IMR-90 (cell line): ENCODE measurements at regions not wholly inside any gene's neighbourhood (a gene's known extent, or its start where the extent isn't known, plus 50 kb on each side); places are given as distances from the start of the nearest gene placed in this dataset.

Experiments
- ATAC-seq: fragments of 200-7000 bp; cut with Tn5 transposase; 2 replicates; pipeline ENCODE4 v1.9.1; 2020; ENCODE audit warnings: low read depth, mild to moderate bottlenecking, moderate library complexity
- BruUV-seq: library from RNA; stranded (reverse); fragments of 400-500 nt; replicated peaks from 2 replicates; lab custom pipeline; 2021; lab: Mats Ljungman, UMichigan
- CTCF ChIA-PET: fragments of 300-600 bp; formaldehyde crosslinking; extraction: SDS; loops from one replicate; lab custom pipeline; 2021; ENCODE audit warnings: antibody characterized with exemption; lab: Yijun Ruan, JAX
- POLR2A ChIA-PET: fragments of 300-600 bp; sonication (Branson Sonifier 250); formaldehyde crosslinking; loops from one replicate; lab custom pipeline; 2022; ENCODE audit warnings: antibody characterized with exemption; ENCODE audit not compliant: unreplicated experiment; lab: Charles Lee
- DNase-seq: peaks from one replicate; pipeline ENCODE4 v3.0.0; 2013
- H2AFZ ChIP-seq: replicated peaks from 2 replicates; pipeline ENCODE3; 2013; ENCODE audit warnings: low read length, mild to moderate bottlenecking; ENCODE audit not compliant: poor library complexity
- H2AK5ac ChIP-seq: 2 replicates; pipeline ENCODE4 v1.6.1; 2013; ENCODE audit warnings: low read depth, low read length, inconsistent platforms
- H2AK9ac ChIP-seq: replicated peaks from 2 replicates; pipeline ENCODE3; 2013; ENCODE audit warnings: mild to moderate bottlenecking, low read depth, low read length, moderate library complexity; ENCODE audit not compliant: poor library complexity
- H2BK120ac ChIP-seq: 2 replicates; pipeline ENCODE4 v1.6.1; 2013; ENCODE audit warnings: low read depth, low read length, inconsistent platforms
- H2BK15ac ChIP-seq: 3 replicates; pipeline ENCODE4 v1.6.1; 2013; ENCODE audit warnings: low read depth, low read length, inconsistent platforms
- H2BK20ac ChIP-seq: 2 replicates; pipeline ENCODE4 v1.6.1; 2013; ENCODE audit warnings: low read depth, mild to moderate bottlenecking, inconsistent platforms, low read length, moderate library complexity
- H2BK5ac ChIP-seq: 2 replicates; pipeline ENCODE4 v1.6.1; 2013; ENCODE audit warnings: mild to moderate bottlenecking, low read depth, low read length, inconsistent platforms; ENCODE audit not compliant: poor library complexity, severe bottlenecking
- H3K14ac ChIP-seq: replicated peaks from 2 replicates; pipeline ENCODE4 v1.6.1; 2013; ENCODE audit warnings: low read depth, low read length, inconsistent platforms
- H3K18ac ChIP-seq: 2 replicates; pipeline ENCODE4 v1.6.1; 2013; ENCODE audit warnings: low read depth, low read length, control low read depth
- H3K23ac ChIP-seq: 2 replicates; pipeline ENCODE4 v1.6.1; 2013; ENCODE audit warnings: low read depth, low read length, inconsistent platforms
- H3K27ac ChIP-seq: 2 replicates; pipeline ENCODE4 v1.5.1; 2013; ENCODE audit warnings: mild to moderate bottlenecking, control low read depth, low read length; ENCODE audit not compliant: insufficient read depth
- H3K27me3 ChIP-seq: 2 replicates; pipeline ENCODE4 v1.6.1; 2013; ENCODE audit warnings: low read length; ENCODE audit not compliant: control insufficient read depth, insufficient read depth
- H3K36me3 ChIP-seq: 2 replicates; pipeline ENCODE4 v1.6.1; 2013; ENCODE audit warnings: low read length, mixed read lengths; ENCODE audit not compliant: control insufficient read depth, insufficient read depth
- H3K4ac ChIP-seq: 2 replicates; pipeline ENCODE4 v1.6.1; 2013; ENCODE audit warnings: low read depth, low read length, inconsistent platforms
- H3K4me1 ChIP-seq: 2 replicates; pipeline ENCODE4 v1.6.1; 2013; ENCODE audit warnings: low read length, mixed read lengths; ENCODE audit not compliant: control insufficient read depth, insufficient read depth
- H3K4me2 ChIP-seq: 2 replicates; pipeline ENCODE4 v1.6.1; 2013; ENCODE audit warnings: low read depth, mild to moderate bottlenecking, control low read depth, low read length, moderate library complexity
- H3K4me3 ChIP-seq: 2 replicates; pipeline ENCODE4 v1.5.1; 2013; ENCODE audit warnings: low read depth, mild to moderate bottlenecking, control low read depth, low read length, moderate library complexity; ENCODE audit not compliant: insufficient read depth
- H3K56ac ChIP-seq: 2 replicates; pipeline ENCODE4 v1.6.1; 2013; ENCODE audit warnings: low read length, inconsistent platforms; ENCODE audit not compliant: insufficient read depth; ENCODE audit errors: extremely low read depth
- H3K79me1 ChIP-seq, 2 experiments: 2 replicates each; pipeline ENCODE4 v1.6.1; 2013; ENCODE audit warnings: low read length in 2 of 2, inconsistent platforms in 1 of 2, low read depth in 1 of 2
- H3K9ac ChIP-seq: 2 replicates; pipeline ENCODE4 v1.6.1; 2013; ENCODE audit warnings: low read depth, low read length, control low read depth
- H3K9me1 ChIP-seq: 2 replicates; pipeline ENCODE4 v1.6.1; 2013; ENCODE audit warnings: low read length, inconsistent platforms; ENCODE audit not compliant: insufficient read depth
- H3K9me3 ChIP-seq: 2 replicates; pipeline ENCODE4 v1.6.1; 2013; ENCODE audit warnings: low read length; ENCODE audit not compliant: control insufficient read depth, insufficient read depth
- H4K20me1 ChIP-seq: 2 replicates; pipeline ENCODE4 v1.6.1; 2013; ENCODE audit warnings: low read length, inconsistent platforms; ENCODE audit not compliant: insufficient read depth
- H4K5ac ChIP-seq: 2 replicates; pipeline ENCODE4 v1.6.1; 2013; ENCODE audit warnings: mild to moderate bottlenecking, low read depth, low read length, control low read depth
- H4K8ac ChIP-seq, 2 experiments: 2 replicates each; pipeline ENCODE4 v1.6.1; 2013; ENCODE audit warnings: low read depth in 2 of 2, low read length in 2 of 2, control low read depth in 1 of 2, inconsistent platforms in 1 of 2
- H4K91ac ChIP-seq: 2 replicates; pipeline ENCODE4 v1.6.1; 2013; ENCODE audit warnings: low read depth, low read length, inconsistent platforms; ENCODE audit not compliant: insufficient read depth
- CEBPB ChIP-seq: IDR thresholded peaks from 2 replicates; pipeline ENCODE4 v1.6.1; 2012; ENCODE audit warnings: low read depth, low read length, improper control_type of control experiment
- FOS ChIP-seq: fragments of 150-350 bp; IDR thresholded peaks from 2 replicates; pipeline ENCODE4 v1.6.1; 2016; ENCODE audit warnings: low read depth, low read length
- MAFK ChIP-seq: IDR thresholded peaks from 2 replicates; pipeline ENCODE4 v1.6.1; 2012; ENCODE audit warnings: low read depth, low read length, improper control_type of control experiment
- MAZ ChIP-seq: IDR thresholded peaks from 2 replicates; pipeline ENCODE4 v1.6.1; 2012; ENCODE audit warnings: low read depth, mild to moderate bottlenecking, low read length, improper control_type of control experiment, moderate library complexity, borderline replicate concordance
- NFE2L2 ChIP-seq: fragments of 150-350 bp; IDR thresholded peaks from 2 replicates; pipeline ENCODE4 v1.6.1; 2016; ENCODE audit warnings: low read depth, mild to moderate bottlenecking, low read length
- POLR2A ChIP-seq: IDR thresholded peaks from 2 replicates; pipeline ENCODE4 v1.6.1; 2012; ENCODE audit warnings: mild to moderate bottlenecking, low read depth, low read length
- RAD21 ChIP-seq: IDR thresholded peaks from 2 replicates; pipeline ENCODE4 v1.6.1; 2012; ENCODE audit warnings: low read length, improper control_type of control experiment
- RCOR1 ChIP-seq: IDR thresholded peaks from 2 replicates; pipeline ENCODE4 v1.6.1; 2012; ENCODE audit warnings: mild to moderate bottlenecking, low read length, improper control_type of control experiment; ENCODE audit not compliant: insufficient replicate concordance
- RFX5 ChIP-seq: IDR thresholded peaks from 2 replicates; pipeline ENCODE4 v1.8.0; 2012; ENCODE audit warnings: low read depth, mild to moderate bottlenecking, low read length, moderate library complexity
- SMC3 ChIP-seq: fragments of 150-350 bp; IDR thresholded peaks from 2 replicates; pipeline ENCODE4 v1.6.1; 2016; ENCODE audit warnings: low read depth, mild to moderate bottlenecking, antibody characterized with exemption, low read length, moderate library complexity
- WGBS, 2 experiments: methylation state at CpG; one replicate each; pipeline versions ENCODE4 v1.1.5 to v1.1.7; 2013; ENCODE audit warnings: missing lambda C conversion rate in 2 of 2; ENCODE audit not compliant: insufficient read length in 1 of 2; ENCODE audit errors: extremely low coverage in 2 of 2; 5-methylcytosine and 5-hydroxymethylcytosine counted together
- dilution Hi-C: fragments of 300-500 bp; cut with HindIII; formaldehyde crosslinking; loops from one replicate; pipeline ENCODE4 v1.14.3; 2018; ENCODE audit warnings: low sequenced_read_pairs; ENCODE audit not compliant: unreplicated experiment
- in situ Hi-C: fragments of 300-500 bp; cut with MboI; formaldehyde crosslinking; loops from 3 replicates; pipeline ENCODE4 v1.14.3; 2019; ENCODE audit warnings: low sequenced_read_pairs, inconsistent platforms, mixed read lengths
- intact Hi-C: fragments of 100-400 bp; cut with micrococcal nuclease; formaldehyde crosslinking; loops from 2 replicates; pipeline ENCODE4 v1.10.0; 2022
- TF ChIP-seq, protein P1 (sequence below): fragments of 150-350 bp; IDR thresholded peaks from 2 replicates; pipeline ENCODE4 v1.6.1; 2017; ENCODE audit warnings: mild to moderate bottlenecking, antibody characterized with exemption, low read length, low read depth
- TF ChIP-seq, protein P2 (sequence below): conservative IDR thresholded peaks from 2 replicates; pipeline ENCODE4 v1.5.1; 2012; ENCODE audit warnings: mild to moderate bottlenecking, low read depth, low read length, improper control_type of control experiment
- TF ChIP-seq, protein P3 (sequence below): fragments of 150-350 bp; IDR thresholded peaks from 2 replicates; pipeline ENCODE4 v1.6.1; 2016; ENCODE audit warnings: low read depth, mild to moderate bottlenecking, low read length, moderate library complexity, borderline replicate concordance

DNA sequence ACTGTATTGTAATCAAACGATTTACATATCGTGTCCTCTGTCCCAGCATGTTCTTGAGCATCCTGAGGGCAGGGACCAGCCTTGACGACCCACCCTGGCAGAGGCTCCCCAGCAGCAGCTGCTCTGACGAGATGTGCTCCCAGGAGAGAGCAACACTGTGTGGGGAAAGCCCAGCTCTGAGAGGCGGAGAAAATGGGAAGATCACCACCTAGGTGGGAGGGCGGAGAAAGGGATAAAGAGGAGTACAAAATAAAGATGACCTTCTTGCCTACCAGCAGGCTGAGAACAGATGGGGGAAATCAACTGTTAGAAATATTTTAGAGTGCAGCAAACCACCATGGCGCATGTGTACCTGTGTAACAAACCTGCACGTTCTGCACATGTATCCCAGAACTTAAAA, 71.5 kb upstream of the CAPRIN2 start:
- TF ChIP-seq NFE2L2 (no peak), RAD21 (no peak), RFX5 (no peak), FOS (no peak), MAZ (no peak), CEBPB (no peak), POLR2A (no peak), RCOR1 (no peak), SMC3 (no peak), MAFK (no peak)
- TF ChIP-seq, protein P1, sequence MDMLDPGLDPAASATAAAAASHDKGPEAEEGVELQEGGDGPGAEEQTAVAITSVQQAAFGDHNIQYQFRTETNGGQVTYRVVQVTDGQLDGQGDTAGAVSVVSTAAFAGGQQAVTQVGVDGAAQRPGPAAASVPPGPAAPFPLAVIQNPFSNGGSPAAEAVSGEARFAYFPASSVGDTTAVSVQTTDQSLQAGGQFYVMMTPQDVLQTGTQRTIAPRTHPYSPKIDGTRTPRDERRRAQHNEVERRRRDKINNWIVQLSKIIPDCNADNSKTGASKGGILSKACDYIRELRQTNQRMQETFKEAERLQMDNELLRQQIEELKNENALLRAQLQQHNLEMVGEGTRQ = no peak
- TF ChIP-seq, protein P2, sequence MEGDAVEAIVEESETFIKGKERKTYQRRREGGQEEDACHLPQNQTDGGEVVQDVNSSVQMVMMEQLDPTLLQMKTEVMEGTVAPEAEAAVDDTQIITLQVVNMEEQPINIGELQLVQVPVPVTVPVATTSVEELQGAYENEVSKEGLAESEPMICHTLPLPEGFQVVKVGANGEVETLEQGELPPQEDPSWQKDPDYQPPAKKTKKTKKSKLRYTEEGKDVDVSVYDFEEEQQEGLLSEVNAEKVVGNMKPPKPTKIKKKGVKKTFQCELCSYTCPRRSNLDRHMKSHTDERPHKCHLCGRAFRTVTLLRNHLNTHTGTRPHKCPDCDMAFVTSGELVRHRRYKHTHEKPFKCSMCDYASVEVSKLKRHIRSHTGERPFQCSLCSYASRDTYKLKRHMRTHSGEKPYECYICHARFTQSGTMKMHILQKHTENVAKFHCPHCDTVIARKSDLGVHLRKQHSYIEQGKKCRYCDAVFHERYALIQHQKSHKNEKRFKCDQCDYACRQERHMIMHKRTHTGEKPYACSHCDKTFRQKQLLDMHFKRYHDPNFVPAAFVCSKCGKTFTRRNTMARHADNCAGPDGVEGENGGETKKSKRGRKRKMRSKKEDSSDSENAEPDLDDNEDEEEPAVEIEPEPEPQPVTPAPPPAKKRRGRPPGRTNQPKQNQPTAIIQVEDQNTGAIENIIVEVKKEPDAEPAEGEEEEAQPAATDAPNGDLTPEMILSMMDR = no peak
- TF ChIP-seq, protein P3, sequence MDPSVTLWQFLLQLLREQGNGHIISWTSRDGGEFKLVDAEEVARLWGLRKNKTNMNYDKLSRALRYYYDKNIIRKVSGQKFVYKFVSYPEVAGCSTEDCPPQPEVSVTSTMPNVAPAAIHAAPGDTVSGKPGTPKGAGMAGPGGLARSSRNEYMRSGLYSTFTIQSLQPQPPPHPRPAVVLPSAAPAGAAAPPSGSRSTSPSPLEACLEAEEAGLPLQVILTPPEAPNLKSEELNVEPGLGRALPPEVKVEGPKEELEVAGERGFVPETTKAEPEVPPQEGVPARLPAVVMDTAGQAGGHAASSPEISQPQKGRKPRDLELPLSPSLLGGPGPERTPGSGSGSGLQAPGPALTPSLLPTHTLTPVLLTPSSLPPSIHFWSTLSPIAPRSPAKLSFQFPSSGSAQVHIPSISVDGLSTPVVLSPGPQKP = no peak
- Histone ChIP-seq H3K27ac (no peak overlapping the region), H3K4me3 (no peak overlapping the region), H3K9ac (no peak overlapping the region), H3K9me1 (peaks cover 3% of the 10 kb centered on the region; the same call in 1 of the 2 replicates), H3K4me2 (no peak overlapping the region), H2BK15ac (no peak overlapping the region), H3K18ac (no peak overlapping the region), H3K4me1 (peaks cover 3% of the 10 kb centered on the region; the same call in 1 of the 2 replicates), H2BK120ac (no peak overlapping the region), H4K20me1 (no peaks in the 10 kb centered on the region), H3K23ac (no peak overlapping the region), H3K79me1 (no peaks in the 10 kb centered on the region), H2BK5ac (no peak overlapping the region), H2AFZ (no peak overlapping the region), H2BK20ac (no peak overlapping the region), H3K9me3 (no peaks in the 10 kb centered on the region), H3K27me3 (peaks cover 31% of the 10 kb centered on the region), H3K36me3 (no peaks in the 10 kb centered on the region), H2AK5ac (no peak overlapping the region), H2AK9ac (no peak overlapping the region), H3K56ac (no peak overlapping the region), H4K91ac (no peak overlapping the region), H3K4ac (no peak overlapping the region), H4K5ac (no peak overlapping the region), H4K8ac (no peak overlapping the region), H3K14ac (no peak overlapping the region)
- ChIA-PET POLR2A (no interaction called here), CTCF (interaction anchor here (1.4 to 1.6 kb wide), 2 partner anchors 30 to 446 kb away, joined by 3 read pairs; no protein-coding TSS in a partner anchor)
- intact Hi-C loops (no loop called here), in situ Hi-C loops (loop anchor here (25.0 kb wide), 1 partner anchor 1739 kb away; no protein-coding TSS in a partner anchor), dilution Hi-C loops (no loop called here)
- no peak for DNase-seq
- no TSS peak for BruUV-seq
- WGBS, 2 experiments = 40% methylated on average over 1 of the region's 8 CpGs; no CpG with 5 or more reads in 1 of the 2 experiments
- ATAC-seq = no peak
